SK-N-DZ (cell line): ENCODE measurements at regions not wholly inside any gene's neighbourhood (a gene's known extent, or its start where the extent isn't known, plus 50 kb on each side); places are given as distances from the start of the nearest gene placed in this dataset.

Experiments used
- DNase-seq: peaks from one replicate; pipeline ENCODE4 v3.0.0-alpha.2; 2015; ENCODE audit warnings: low spot score

GRCh38 chr5:119789406-119790117 is 160.2 kb downstream of the FAM170A start:
- no peak for DNase-seq

- no peak for DNase-seq
These were observed 162.9 kb downstream of the FAM170A start for GRCh38 chr5:119792161-119792799.

- DNase-seq, result no peak
These were observed 166.4 kb downstream of the FAM170A start for GRCh38 chr5:119795768-119796167.

GRCh38 chr5:119801570-119801969 is 172.2 kb downstream of the FAM170A start:
- DNase-seq, result no peak

GRCh38 chr5:119808024-119808423 is 178.7 kb downstream of the FAM170A start:
- no peak for DNase-seq

GRCh38 chr5:119808474-119808873 is 179.1 kb downstream of the FAM170A start:
- DNase-seq, result no peak

GRCh38 chr5:119810217-119810616 is 180.9 kb downstream of the FAM170A start:
- no peak for DNase-seq

GRCh38 chr5:119811458-119811857 is 182.1 kb downstream of the FAM170A start:
- no peak for DNase-seq

- no peak for DNase-seq
These were observed 185.3 kb downstream of the FAM170A start for GRCh38 chr5:119814655-119815054.

GRCh38 chr5:119816055-119816454 is 186.7 kb downstream of the FAM170A start:
- DNase-seq, result no peak

GRCh38 chr5:119820016-119820415 is 190.7 kb downstream of the FAM170A start:
- no peak for DNase-seq

GRCh38 chr5:119820608-119821007 is 191.2 kb downstream of the FAM170A start:
- DNase-seq, result no peak

GRCh38 chr5:119828541-119828940 is 199.2 kb downstream of the FAM170A start:
- DNase-seq, result no peak

- no peak for DNase-seq
These were observed 200.0 kb downstream of the FAM170A start for GRCh38 chr5:119829341-119829740.

GRCh38 chr5:119833176-119833575 is 203.8 kb downstream of the FAM170A start:
- DNase-seq, result no peak

- DNase-seq, result no peak
These were observed 210.8 kb downstream of the FAM170A start for GRCh38 chr5:119840175-119840574.

- no peak for DNase-seq
These were observed 222.8 kb downstream of the FAM170A start for GRCh38 chr5:119852140-119852539.

- no peak for DNase-seq
These were observed 231.1 kb downstream of the FAM170A start for GRCh38 chr5:119860463-119860862.

- DNase-seq, result no peak
These were observed 233.3 kb downstream of the FAM170A start for GRCh38 chr5:119862619-119863018.

GRCh38 chr5:119864286-119864685 is 234.9 kb downstream of the FAM170A start:
- DNase-seq, result no peak

GRCh38 chr5:119873611-119874010 is 244.3 kb downstream of the FAM170A start:
- DNase-seq, result no peak

- no peak for DNase-seq
These were observed 247.2 kb downstream of the FAM170A start for GRCh38 chr5:119876522-119876921.

GRCh38 chr5:119878712-119879111 is 249.4 kb downstream of the FAM170A start:
- DNase-seq, result no peak
